ENCODE measurements at regions not wholly inside any gene's neighbourhood (a gene's known extent, or its start where the extent isn't known, plus 50 kb on each side); places are given as distances from the start of the nearest gene placed in this dataset.

DNA sequence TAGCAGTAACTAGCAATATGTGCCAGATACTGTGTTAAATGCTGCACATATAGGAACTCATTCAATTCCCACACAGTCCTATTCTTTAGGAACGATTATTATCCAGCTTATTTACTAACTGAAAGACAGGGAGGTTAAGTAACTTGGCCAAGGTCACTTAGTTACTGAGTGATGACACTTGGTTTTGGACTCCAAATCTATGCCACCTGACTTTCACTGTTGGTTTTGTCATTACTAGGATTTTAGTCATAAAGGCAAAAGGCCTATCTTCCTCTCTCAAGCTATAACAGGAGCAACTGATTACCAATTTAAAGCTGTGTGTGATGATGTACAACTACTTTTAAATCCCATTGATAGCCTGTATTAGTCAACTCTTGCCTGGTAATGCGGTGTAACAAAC, 138.9 kb upstream of the STX18 start (continued):
- TF ChIP-seq ZNF699 (CRISPR knock-in tag; IDR thresholded peaks at IDR 0.05; ENCODE audit: insufficient replicate concordance) (no peak), HOXB6 (CRISPR knock-in tag; IDR thresholded peaks at IDR 0.05; ENCODE audit: borderline replicate concordance) (no peak)

- Histone ChIP-seq H2AFZ (ENCODE audit: low read depth, low read length) (no peak overlapping the region), H4K20me1 (replicated peaks; ENCODE audit: control insufficient read depth, insufficient read depth, low read length) (no peaks in the 10 kb centered on the region), H3K27me3 (ENCODE audit: control insufficient read depth in 2 of 2, insufficient read depth in 2 of 2, low read length in 2 of 2) (peaks cover 8 to 10% of the 10 kb centered on the region in 2 experiments; a peak in 3 of 5 replicates), H3K36me3 (ENCODE audit: control insufficient read depth, insufficient read depth, low read length) (no peaks in the 10 kb centered on the region), H3K79me2 (ENCODE audit: control insufficient read depth, insufficient read depth, low read length) (no peaks in the 10 kb centered on the region), H3K9me1 (ENCODE audit: control insufficient read depth, insufficient read depth, low read length) (no peaks in the 10 kb centered on the region), H3K9ac (ENCODE audit: insufficient read depth in 1 of 2, low read depth in 2 of 2, low read length in 2 of 2) (no peak overlapping the region), H3K4me3 (no peak overlapping the region), H3K9me3 (replicated peaks; ENCODE audit: control insufficient read depth, insufficient read depth, low read depth, low read length) (no peaks in the 10 kb centered on the region), H3K27ac (ENCODE audit: extremely low read depth, low read depth, low read length) (no peak overlapping the region), H3K4me2 (ENCODE audit: insufficient read depth, low read length) (no peak overlapping the region), H3K4me1 (replicated peaks in 1 of 2; ENCODE audit: control insufficient read depth in 2 of 2, insufficient read depth in 2 of 2, low read length in 2 of 2) (no peaks in the 10 kb centered on the region)
- ATAC-seq (no peak), DNase-seq (ENCODE audit: extremely low read depth in 1 of 4, low spot score in 3 of 4) (no peak), FAIRE-seq (no peak)
- POLR2A ChIA-PET: interaction anchor here (0.9 kb wide), 1 partner anchor 11 kb away, joined by 3 read pairs; no protein-coding TSS in a partner anchor
- TF ChIP-seq ZBTB17 (CRISPR knock-in tag; IDR thresholded peaks at IDR 0.05): no peak
- TF ChIP-seq ZNF12 (CRISPR knock-in tag; IDR thresholded peaks at IDR 0.05): peak; percentile 79
- CTCF ChIA-PET (ENCODE audit: low intra/inter-chr PET ratio): no interaction called here
- BruUV-seq (replicated peaks): no TSS peak
- WGBS (ENCODE audit: insufficient coverage, low coverage, missing lambda C conversion rate): 0% methylated on average over 4 of the region's 4 CpGs
- in situ Hi-C loops (cut with MboI) (no loop called here), intact Hi-C loops (cut with micrococcal nuclease) (no loop called here)
Observed at GRCh38 chr4:4680243-4680642, 138.4 kb upstream of the STX18 start.

All from K562 (cell line).